ENCODE measurements at regions not wholly inside any gene's neighbourhood (a gene's known extent, or its start where the extent isn't known, plus 50 kb on each side); places are given as distances from the start of the nearest gene placed in this dataset.

- TF ChIP-seq EZH2 (IDR thresholded peaks at IDR 0.05; ENCODE audit: borderline replicate concordance) = no peak
- no peak for TF ChIP-seq CTCF (IDR thresholded peaks at IDR 0.05; ENCODE audit: poor library complexity)
Measured at GRCh38 chr11:112730591-112730990, 230.6 kb upstream of the NCAM1 start.

Data from hepatocyte (in vitro differentiated cells).